Breast epithelium (tissue), 4 donors: ENCODE measurements at regions not wholly inside any gene's neighbourhood (a gene's known extent, or its start where the extent isn't known, plus 50 kb on each side); places are given as distances from the start of the nearest gene placed in this dataset.

Experiments used
- DNase-seq, 2 donors: peaks; one replicate each; pipeline ENCODE4 v3.0.0-alpha.2; 2019; ENCODE audit warnings: low spot score in 2 of 2
- H3K27ac ChIP-seq, 2 donors: fragments of 200-600 bp; sonication (generic) in 1 of 2; one replicate each; pipeline ENCODE4 v1.5.1; 2016 to 2019; ENCODE audit warnings: mild to moderate bottlenecking in 1 of 2
- H3K27me3 ChIP-seq, 2 donors: fragments of 200-600 bp; sonication (generic) in 1 of 2; one replicate each; pipeline versions ENCODE4 v1.5.1 to v1.6.0; 2017 to 2019; ENCODE audit warnings: control low read depth in 1 of 2, mild to moderate bottlenecking in 1 of 2
- H3K36me3 ChIP-seq: fragments of 200-600 bp; one replicate; pipeline ENCODE4 v1.5.1; 2019
- H3K4me1 ChIP-seq, 2 donors: fragments of 200-600 bp; sonication (generic); one replicate each; pipeline ENCODE4 v1.5.1; 2016 to 2019; ENCODE audit warnings: control low read depth in 1 of 2
- H3K4me3 ChIP-seq, 3 donors: fragments of 200-600 bp; sonication (generic); 1 replicate in 2 of 3; 2 replicates in 1 of 3; pipeline ENCODE4 v1.5.1; 2016 to 2019; ENCODE audit warnings: mild to moderate bottlenecking in 3 of 3, moderate library complexity in 2 of 3
- H3K9me3 ChIP-seq, 2 donors: fragments of 200-600 bp; sonication (generic) in 1 of 2; one replicate each; pipeline ENCODE4 v1.5.1; 2016 to 2019; ENCODE audit warnings: control low read depth in 1 of 2
- CTCF ChIP-seq, 3 donors: fragments of 450-650 bp; IDR thresholded peaks; one replicate each; pipeline ENCODE4 v1.5.1; 2016 to 2017; ENCODE audit warnings: antibody characterized with exemption in 3 of 3, mild to moderate bottlenecking in 3 of 3, moderate library complexity in 3 of 3
- POLR2A ChIP-seq: fragments of 450-650 bp; IDR thresholded peaks from one replicate; pipeline ENCODE4 v1.6.1; 2016; ENCODE audit warnings: antibody characterized with exemption, mild to moderate bottlenecking, moderate library complexity
- POLR2AphosphoS5 ChIP-seq, 3 donors: sonication (generic); formaldehyde crosslinking; IDR thresholded peaks; one replicate each; pipeline ENCODE4 v1.6.1; 2017; ENCODE audit warnings: antibody characterized with exemption in 3 of 3
- intact Hi-C: fragments of 100-400 bp; cut with DNase I; formaldehyde crosslinking; loops from one replicate; pipeline ENCODE4 v1.15.1; 2023; ENCODE audit warnings: low total_unique reads

- H3K27me3 ChIP-seq, result no peaks in the 10 kb centered on the region
- H3K9me3 ChIP-seq, result no peaks in the 10 kb centered on the region
- no peak overlapping the region for H3K4me3 ChIP-seq
- no peaks in the 10 kb centered on the region for H3K4me1 ChIP-seq
- H3K27ac ChIP-seq, result no peak overlapping the region
- intact Hi-C loops, result no loop called here
- H3K36me3 ChIP-seq, result no peaks in the 10 kb centered on the region
- TF ChIP-seq POLR2AphosphoS5 (IDR thresholded peaks at IDR 0.05), result no peak
- no peak for TF ChIP-seq CTCF (IDR thresholded peaks at IDR 0.05)
- TF ChIP-seq POLR2A, result no peak
- DNase-seq, result no peak
These were observed 166.8 kb upstream of the LPP start for GRCh38 chr3:187987187-187987586.

GRCh38 chr3:187987924-187988323, 166.0 kb upstream of the LPP start:
- Histone ChIP-seq H3K9me3 (no peaks in the 10 kb centered on the region), H3K4me3 (no peak overlapping the region), H3K4me1 (no peaks in the 10 kb centered on the region), H3K36me3 (no peaks in the 10 kb centered on the region), H3K27me3 (no peaks in the 10 kb centered on the region), H3K27ac (no peak overlapping the region)
- TF ChIP-seq POLR2AphosphoS5 (IDR thresholded peaks at IDR 0.05), result no peak
- no peak for TF ChIP-seq POLR2A
- TF ChIP-seq CTCF (IDR thresholded peaks at IDR 0.05), result no peak
- DNase-seq, result no peak
- intact Hi-C loops, result no loop called here

- H3K9me3 ChIP-seq, result no peaks in the 10 kb centered on the region
- no peak overlapping the region for H3K27ac ChIP-seq
- no peaks in the 10 kb centered on the region for H3K36me3 ChIP-seq
- no peak for TF ChIP-seq POLR2A
- TF ChIP-seq CTCF (IDR thresholded peaks at IDR 0.05), result no peak
- TF ChIP-seq POLR2AphosphoS5 (IDR thresholded peaks at IDR 0.05), result no peak
- H3K4me3 ChIP-seq, result no peak overlapping the region
- H3K27me3 ChIP-seq, result no peaks in the 10 kb centered on the region
- no peaks in the 10 kb centered on the region for H3K4me1 ChIP-seq
- DNase-seq, result no peak
- intact Hi-C loops, result no loop called here
These were observed 164.3 kb upstream of the LPP start for GRCh38 chr3:187989575-187990153.

- DNase-seq, result no peak
- H3K27ac ChIP-seq, result no peak overlapping the region
- H3K4me1 ChIP-seq, result no peaks in the 10 kb centered on the region
- H3K36me3 ChIP-seq, result no peaks in the 10 kb centered on the region
- H3K27me3 ChIP-seq, result no peaks in the 10 kb centered on the region
- TF ChIP-seq CTCF (IDR thresholded peaks at IDR 0.05) (no peak), POLR2AphosphoS5 (IDR thresholded peaks at IDR 0.05) (no peak), POLR2A (no peak)
- H3K4me3 ChIP-seq, result no peak overlapping the region
- intact Hi-C loops, result no loop called here
- H3K9me3 ChIP-seq, result no peaks in the 10 kb centered on the region
These were observed 161.3 kb upstream of the LPP start for GRCh38 chr3:187992609-187993008.

- no peaks in the 10 kb centered on the region for H3K36me3 ChIP-seq
- H3K27me3 ChIP-seq, result no peaks in the 10 kb centered on the region
- no peaks in the 10 kb centered on the region for H3K4me1 ChIP-seq
- H3K27ac ChIP-seq, result no peak overlapping the region
- TF ChIP-seq POLR2A, result no peak
- TF ChIP-seq POLR2AphosphoS5 (IDR thresholded peaks at IDR 0.05), result no peak
- no peak for TF ChIP-seq CTCF (IDR thresholded peaks at IDR 0.05)
- no peak for DNase-seq
- no peak overlapping the region for H3K4me3 ChIP-seq
- intact Hi-C loops, result no loop called here
- H3K9me3 ChIP-seq, result no peaks in the 10 kb centered on the region
These were observed 159.5 kb upstream of the LPP start for GRCh38 chr3:187994221-187995042.
